GM18519 (cell line): ENCODE measurements at regions not wholly inside any gene's neighbourhood (a gene's known extent, or its start where the extent isn't known, plus 50 kb on each side); places are given as distances from the start of the nearest gene placed in this dataset.

ENCODE experiments used
- ATAC-seq: cut with Tn5 transposase; IDR thresholded peaks from one replicate; pipeline ENCODE4 v1.9.1; 2021; ENCODE audit warnings: mild to moderate bottlenecking, moderate library complexity; ENCODE audit not compliant: unreplicated experiment, low FRiP score

GRCh38 chr6:62345962-62346689, 60.1 kb upstream of the KHDRBS2 start:
- ATAC-seq, result no peak

GRCh38 chr6:62345446-62345845, 59.4 kb upstream of the KHDRBS2 start:
- no peak for ATAC-seq

GRCh38 chr6:62344850-62345249, 58.8 kb upstream of the KHDRBS2 start:
- no peak for ATAC-seq

DNA sequence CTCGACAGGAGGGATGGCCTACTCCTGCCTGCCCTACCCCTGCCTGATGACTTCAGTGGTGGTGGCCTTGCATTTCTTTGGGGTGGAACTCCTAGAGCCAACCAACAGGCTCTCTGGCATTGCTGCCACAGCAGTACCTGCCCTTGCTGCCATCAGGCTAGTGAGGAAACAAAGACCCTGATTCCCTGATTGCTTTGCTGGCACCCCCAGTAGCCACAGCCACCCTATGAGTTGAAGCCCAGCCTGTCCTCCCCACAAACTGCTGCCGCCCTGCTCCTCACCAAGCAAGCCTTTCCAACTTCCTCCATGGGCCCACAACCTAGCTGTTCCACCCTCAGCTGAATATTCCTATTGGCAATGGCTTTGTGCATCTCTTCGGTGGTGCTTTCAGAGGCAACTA, 52.5 kb upstream of the KHDRBS2 start:
- ATAC-seq, result no peak
